HEK293 (cell line): ENCODE measurements at regions not wholly inside any gene's neighbourhood (a gene's known extent, or its start where the extent isn't known, plus 50 kb on each side); places are given as distances from the start of the nearest gene placed in this dataset.

Experiments
- CTCF ChIA-PET: fragments of 350-600 bp; formaldehyde crosslinking; extraction: SDS; loops from one replicate; lab custom pipeline; 2021; ENCODE audit warnings: antibody characterized with exemption; lab: Yijun Ruan, JAX
- POLR2A ChIA-PET: fragments of 300-600 bp; formaldehyde crosslinking; extraction: SDS; loops from one replicate; lab custom pipeline; 2020; ENCODE audit warnings: antibody characterized with exemption, inconsistent platforms; lab: Yijun Ruan, JAX
- H3K27ac ChIP-seq: fragments of 200-500 bp; sonication (Bioruptor generic); 2 replicates; pipeline ENCODE4 v1.5.1; 2014; ENCODE audit warnings: low read depth, low read length, control low read depth, inconsistent platforms; ENCODE audit errors: extremely low read depth
- H3K36me3 ChIP-seq, 2 experiments: fragments of 200-500 bp in 1 of 2; sonication (Bioruptor generic) in 1 of 2; 1 replicate in 1 of 2; 2 replicates in 1 of 2; pipeline ENCODE4 v1.5.1; 2014 to 2017; ENCODE audit warnings: inconsistent platforms in 2 of 2, low read length in 2 of 2; ENCODE audit not compliant: control insufficient read depth in 2 of 2, insufficient read depth in 1 of 2
- H3K4me1 ChIP-seq: fragments of 200-500 bp; sonication (Bioruptor generic); 2 replicates; pipeline ENCODE4 v1.5.1; 2014; ENCODE audit warnings: mild to moderate bottlenecking, low read length, inconsistent platforms; ENCODE audit not compliant: control insufficient read depth, insufficient read depth
- H3K4me3 ChIP-seq: 2 replicates; pipeline ENCODE4 v1.5.1; 2011; ENCODE audit warnings: low read depth, mild to moderate bottlenecking, control low read depth, low read length, moderate library complexity
- H3K9me3 ChIP-seq: fragments of 200-500 bp; sonication (Bioruptor generic); 2 replicates; pipeline ENCODE4 v1.5.1; 2014; ENCODE audit warnings: low read depth, low read length, inconsistent platforms; ENCODE audit not compliant: control insufficient read depth, insufficient read depth
- BCL11A ChIP-seq: fragments of 450-650 bp; formaldehyde crosslinking; IDR thresholded peaks from 2 replicates; pipeline ENCODE4 v1.5.1; 2016; ENCODE audit warnings: low read depth, missing biosample characterization, missing genetic modification characterization
- GLIS1 ChIP-seq: fragments of 450-650 bp; formaldehyde crosslinking; IDR thresholded peaks from 2 replicates; pipeline ENCODE4 v1.5.1; 2016; ENCODE audit warnings: missing biosample characterization, missing genetic modification characterization
- HIC1 ChIP-seq: fragments of 450-650 bp; formaldehyde crosslinking; IDR thresholded peaks from 2 replicates; pipeline ENCODE4 v1.5.1; 2016; ENCODE audit warnings: missing biosample characterization, missing genetic modification characterization
- KLF17 ChIP-seq: fragments of 450-650 bp; formaldehyde crosslinking; IDR thresholded peaks from 2 replicates; pipeline ENCODE4 v1.5.1; 2016; ENCODE audit warnings: missing biosample characterization, missing genetic modification characterization
- KLF8 ChIP-seq: fragments of 450-650 bp; formaldehyde crosslinking; IDR thresholded peaks from 2 replicates; pipeline ENCODE4 v1.5.1; 2016; ENCODE audit warnings: missing biosample characterization, missing genetic modification characterization
- SETDB1 ChIP-seq: IDR thresholded peaks from one replicate; pipeline ENCODE4 v1.6.1; 2017; ENCODE audit warnings: mild to moderate bottlenecking, low read length, moderate library complexity, mixed read lengths; ENCODE audit not compliant: insufficient read length
- ZBTB10 ChIP-seq: fragments of 450-650 bp; formaldehyde crosslinking; IDR thresholded peaks from 2 replicates; pipeline ENCODE4 v1.5.1; 2016; ENCODE audit warnings: missing biosample characterization, missing genetic modification characterization
- ZBTB49 ChIP-seq: fragments of 450-650 bp; formaldehyde crosslinking; IDR thresholded peaks from 2 replicates; pipeline ENCODE4 v1.5.1; 2016; ENCODE audit warnings: missing biosample characterization, missing genetic modification characterization, low read depth
- ZIC2 ChIP-seq: fragments of 450-650 bp; formaldehyde crosslinking; IDR thresholded peaks from 2 replicates; pipeline ENCODE4 v1.5.1; 2016; ENCODE audit warnings: missing biosample characterization, missing genetic modification characterization
- ZNF157 ChIP-seq: fragments of 450-650 bp; formaldehyde crosslinking; IDR thresholded peaks from 2 replicates; pipeline ENCODE4 v1.5.1; 2016; ENCODE audit warnings: missing biosample characterization, missing genetic modification characterization
- ZNF24 ChIP-seq: fragments of 450-650 bp; formaldehyde crosslinking; IDR thresholded peaks from 2 replicates; pipeline ENCODE4 v1.5.1; 2016; ENCODE audit warnings: missing biosample characterization, missing genetic modification characterization
- ZNF248 ChIP-seq: fragments of 450-650 bp; formaldehyde crosslinking; IDR thresholded peaks from 2 replicates; pipeline ENCODE4 v1.5.1; 2017; ENCODE audit warnings: missing biosample characterization, missing genetic modification characterization
- ZNF37A ChIP-seq: fragments of 450-650 bp; IDR thresholded peaks from 2 replicates; pipeline ENCODE4 v1.5.1; 2018; ENCODE audit warnings: missing biosample characterization, missing genetic modification characterization
- ZNF394 ChIP-seq: fragments of 450-650 bp; formaldehyde crosslinking; IDR thresholded peaks from 2 replicates; pipeline ENCODE4 v1.5.1; 2016; ENCODE audit warnings: missing biosample characterization, missing genetic modification characterization, mild to moderate bottlenecking, moderate library complexity, borderline replicate concordance
- ZNF514 ChIP-seq: fragments of 450-650 bp; formaldehyde crosslinking; IDR thresholded peaks from 2 replicates; pipeline ENCODE4 v1.5.1; 2016; ENCODE audit warnings: missing biosample characterization, missing genetic modification characterization
- ZNF544 ChIP-seq: fragments of 450-650 bp; formaldehyde crosslinking; IDR thresholded peaks from 2 replicates; pipeline ENCODE4 v1.5.0; 2017; ENCODE audit warnings: missing biosample characterization, missing genetic modification characterization
- ZNF549 ChIP-seq: fragments of 450-650 bp; IDR thresholded peaks from 2 replicates; pipeline ENCODE4 v1.5.1; 2018; ENCODE audit warnings: missing biosample characterization, missing genetic modification characterization, mild to moderate bottlenecking, inconsistent platforms, moderate library complexity
- ZNF629 ChIP-seq: fragments of 450-650 bp; formaldehyde crosslinking; IDR thresholded peaks from 2 replicates; pipeline ENCODE4 v1.5.1; 2017; ENCODE audit warnings: missing biosample characterization, missing genetic modification characterization
- ZNF704 ChIP-seq: fragments of 450-650 bp; formaldehyde crosslinking; IDR thresholded peaks from 2 replicates; pipeline ENCODE4 v1.5.1; 2016; ENCODE audit warnings: missing biosample characterization, missing genetic modification characterization
- ZNF791 ChIP-seq: fragments of 450-650 bp; formaldehyde crosslinking; IDR thresholded peaks from 2 replicates; pipeline ENCODE4 v1.5.1; 2016; ENCODE audit warnings: missing biosample characterization, missing genetic modification characterization
- ZNF792 ChIP-seq: fragments of 450-650 bp; formaldehyde crosslinking; IDR thresholded peaks from 2 replicates; pipeline ENCODE4 v1.5.1; 2016; ENCODE audit warnings: missing biosample characterization, missing genetic modification characterization
- ZNF830 ChIP-seq: fragments of 450-650 bp; IDR thresholded peaks from 2 replicates; pipeline ENCODE4 v1.5.0; 2018; ENCODE audit warnings: missing biosample characterization, missing genetic modification characterization, low read depth, mild to moderate bottlenecking, moderate library complexity
- ZXDB ChIP-seq: fragments of 450-650 bp; formaldehyde crosslinking; IDR thresholded peaks from 2 replicates; pipeline ENCODE4 v1.5.1; 2016; ENCODE audit warnings: missing biosample characterization, missing genetic modification characterization

GRCh38 chr15:69554279-69554961 lies 101.8 kb downstream of the RPLP1 start:
- TF ChIP-seq ZNF37A (tag by site-specific recombination) (no peak), ZNF704 (no peak), ZXDB (tag by site-specific recombination) (no peak), ZNF248 (tag by site-specific recombination) (no peak), ZBTB10 (no peak), ZNF792 (tag by site-specific recombination) (no peak), KLF17 (no peak), KLF8 (no peak), ZNF514 (tag by site-specific recombination) (no peak), BCL11A (tag by site-specific recombination) (no peak), ZNF394 (tag by site-specific recombination) (no peak), ZIC2 (tag by site-specific recombination) (no peak), ZNF549 (tag by site-specific recombination) (no peak), ZNF629 (tag by site-specific recombination) (no peak)
- H3K36me3 ChIP-seq: no peaks in the 10 kb centered on the region
- no peak overlapping the region for H3K4me3 ChIP-seq
- ChIA-PET CTCF (no interaction called here), POLR2A (interaction anchor here (0.6 kb wide), 2 partner anchors 92 to 535 kb away, joined by 3 to 5 read pairs; no protein-coding TSS in a partner anchor)
- peaks cover 9% of the 10 kb centered on the region for H3K4me1 ChIP-seq
- no peak overlapping the region for H3K27ac ChIP-seq
- no peaks in the 10 kb centered on the region; the same call in 1 of the 2 replicates for H3K9me3 ChIP-seq

- TF ChIP-seq ZNF830 (no peak), ZNF791 (tag by site-specific recombination) (no peak), ZNF24 (tag by site-specific recombination) (no peak)
- TF ChIP-seq, all 188 proteins: peak for 0
- no peaks in the 10 kb centered on the region for H3K36me3 ChIP-seq
- H3K4me3 ChIP-seq: no peak overlapping the region
- CTCF ChIA-PET: interaction anchor here (1.2 kb wide), 1 partner anchor 19 kb away, joined by 3 read pairs; no protein-coding TSS in a partner anchor
- H3K4me1 ChIP-seq: peaks cover 9% of the 10 kb centered on the region
- no peaks in the 10 kb centered on the region; the same call in 1 of the 2 replicates for H3K9me3 ChIP-seq
- POLR2A ChIA-PET: no interaction called here
- H3K27ac ChIP-seq: no peak overlapping the region
These were observed 102.5 kb downstream of the RPLP1 start for GRCh38 chr15:69555080-69555479.

GRCh38 chr15:69556344-69556743 lies 103.7 kb downstream of the RPLP1 start:
- Histone ChIP-seq H3K9me3 (no peaks in the 10 kb centered on the region; the same call in 1 of the 2 replicates), H3K36me3 (no peaks in the 10 kb centered on the region), H3K4me1 (peaks cover 9% of the 10 kb centered on the region), H3K4me3 (no peak overlapping the region), H3K27ac (no peak overlapping the region)
- ChIA-PET POLR2A (interaction anchor here (0.7 to 1.2 kb wide), 2 partner anchors 12 to 639 kb away, joined by 3 read pairs; no protein-coding TSS in a partner anchor), CTCF (interaction anchor here (0.6 to 1.2 kb wide), 3 partner anchors 18 to 910 kb away, joined by 3 read pairs; no protein-coding TSS in a partner anchor)
- TF ChIP-seq ZBTB49 (tag by site-specific recombination): no peak
- no peak for TF ChIP-seq ZNF248 (tag by site-specific recombination)
- no peak for TF ChIP-seq HIC1 (tag by site-specific recombination)
- TF ChIP-seq SETDB1: no peak
- TF ChIP-seq ZNF544 (tag by site-specific recombination): no peak
- TF ChIP-seq GLIS1: no peak
- no peak for TF ChIP-seq ZNF157 (tag by site-specific recombination)
